OCI-LY1 (cell line): ENCODE measurements at regions not wholly inside any gene's neighbourhood (a gene's known extent, or its start where the extent isn't known, plus 50 kb on each side); places are given as distances from the start of the nearest gene placed in this dataset.

Source experiments
- H2AFZ ChIP-seq: fragments of 200-600 bp; sonication (generic), shearing (Covaris generic); 2 replicates; pipeline ENCODE4 v1.6.0; 2014; ENCODE audit warnings: antibody characterized with exemption, mild to moderate bottlenecking, low read length
- H3F3A ChIP-seq: fragments of 200-600 bp; sonication (generic), shearing (Covaris generic); 2 replicates; pipeline ENCODE4 v1.6.0; 2014; ENCODE audit warnings: mild to moderate bottlenecking, antibody characterized with exemption, low read length, moderate library complexity; ENCODE audit not compliant: insufficient read depth
- H3K27ac ChIP-seq: fragments of 200-600 bp; sonication (generic); 2 replicates; pipeline ENCODE4 v1.5.1; 2014; ENCODE audit warnings: low read length, mixed run types, mild to moderate bottlenecking, low read depth; ENCODE audit not compliant: poor library complexity, severe bottlenecking
- H3K27me3 ChIP-seq: fragments of 200-600 bp; sonication (generic); 2 replicates; pipeline ENCODE4 v1.6.0; 2014; ENCODE audit warnings: antibody characterized with exemption, mild to moderate bottlenecking, low read length, moderate library complexity; ENCODE audit not compliant: insufficient read depth
- H3K36me3 ChIP-seq: fragments of 200-600 bp; sonication (generic); 2 replicates; pipeline ENCODE4 v1.6.1; 2014; ENCODE audit warnings: mild to moderate bottlenecking, antibody characterized with exemption, low read length, moderate library complexity, mixed read lengths; ENCODE audit not compliant: insufficient read depth
- H3K4me1 ChIP-seq: fragments of 200-600 bp; sonication (generic); 2 replicates; pipeline ENCODE4 v1.5.1; 2014; ENCODE audit warnings: mild to moderate bottlenecking, low read length, moderate library complexity; ENCODE audit not compliant: insufficient read depth, severe bottlenecking
- H3K4me2 ChIP-seq: fragments of 200-600 bp; sonication (generic), shearing (Covaris generic); 2 replicates; pipeline ENCODE4 v1.6.1; 2014; ENCODE audit warnings: low read length
- H3K4me3 ChIP-seq: fragments of 200-600 bp; sonication (generic); 2 replicates; pipeline ENCODE4 v1.5.1; 2014; ENCODE audit warnings: low read length, low read depth, mild to moderate bottlenecking, mixed read lengths; ENCODE audit not compliant: poor library complexity, severe bottlenecking
- H3K79me2 ChIP-seq: fragments of 200-600 bp; shearing (Covaris generic); 2 replicates; pipeline ENCODE4 v1.6.1; 2016; ENCODE audit warnings: mixed run types, low read length, mixed read lengths; ENCODE audit not compliant: insufficient read depth
- H3K9ac ChIP-seq: fragments of 200-600 bp; sonication (generic), shearing (Covaris generic); 2 replicates; pipeline ENCODE4 v1.6.1; 2014; ENCODE audit warnings: mild to moderate bottlenecking, low read length, mixed read lengths
- H3K9me2 ChIP-seq: fragments of 200-600 bp; sonication (generic), shearing (Covaris generic); 2 replicates; pipeline ENCODE4 v1.6.1; 2014; ENCODE audit warnings: low read depth, mild to moderate bottlenecking, low read length, mixed read lengths
- H3K9me3 ChIP-seq: fragments of 200-600 bp; shearing (Covaris generic); 2 replicates; pipeline ENCODE4 v1.6.1; 2014; ENCODE audit warnings: low read length, mixed read lengths
- H4K20me1 ChIP-seq: fragments of 200-600 bp; sonication (generic), shearing (Covaris generic); 2 replicates; pipeline ENCODE4 v1.6.0; 2016; ENCODE audit warnings: mild to moderate bottlenecking, low read length; ENCODE audit not compliant: insufficient read depth
- EZH2 ChIP-seq: fragments of 200-600 bp; sonication (generic), shearing (Covaris generic); IDR thresholded peaks from 2 replicates; pipeline ENCODE4 v1.8.0; 2017; ENCODE audit warnings: borderline replicate concordance, mixed run types, mild to moderate bottlenecking, antibody characterized with exemption, low read length, moderate library complexity, mixed read lengths
- TF ChIP-seq, protein P1 (sequence below): fragments of 200-600 bp; sonication (generic), shearing (Covaris generic); IDR thresholded peaks from 2 replicates; pipeline ENCODE4 v1.5.1; 2017; ENCODE audit warnings: mild to moderate bottlenecking, antibody characterized with exemption, low read length, moderate library complexity, mixed read lengths

- Histone ChIP-seq H2AFZ (no peak overlapping the region), H3K36me3 (no peaks in the 10 kb centered on the region), H3K79me2 (no peaks in the 10 kb centered on the region), H3K9me2 (no peaks in the 10 kb centered on the region), H3K4me1 (no peaks in the 10 kb centered on the region), H3K27me3 (no peaks in the 10 kb centered on the region), H3F3A (no peaks in the 10 kb centered on the region), H3K9me3 (no peaks in the 10 kb centered on the region), H3K4me2 (no peak overlapping the region), H3K9ac (no peak overlapping the region), H3K27ac (no peak overlapping the region), H4K20me1 (no peaks in the 10 kb centered on the region), H3K4me3 (no peak overlapping the region)
- TF ChIP-seq EZH2: no peak
- TF ChIP-seq, protein P1, sequence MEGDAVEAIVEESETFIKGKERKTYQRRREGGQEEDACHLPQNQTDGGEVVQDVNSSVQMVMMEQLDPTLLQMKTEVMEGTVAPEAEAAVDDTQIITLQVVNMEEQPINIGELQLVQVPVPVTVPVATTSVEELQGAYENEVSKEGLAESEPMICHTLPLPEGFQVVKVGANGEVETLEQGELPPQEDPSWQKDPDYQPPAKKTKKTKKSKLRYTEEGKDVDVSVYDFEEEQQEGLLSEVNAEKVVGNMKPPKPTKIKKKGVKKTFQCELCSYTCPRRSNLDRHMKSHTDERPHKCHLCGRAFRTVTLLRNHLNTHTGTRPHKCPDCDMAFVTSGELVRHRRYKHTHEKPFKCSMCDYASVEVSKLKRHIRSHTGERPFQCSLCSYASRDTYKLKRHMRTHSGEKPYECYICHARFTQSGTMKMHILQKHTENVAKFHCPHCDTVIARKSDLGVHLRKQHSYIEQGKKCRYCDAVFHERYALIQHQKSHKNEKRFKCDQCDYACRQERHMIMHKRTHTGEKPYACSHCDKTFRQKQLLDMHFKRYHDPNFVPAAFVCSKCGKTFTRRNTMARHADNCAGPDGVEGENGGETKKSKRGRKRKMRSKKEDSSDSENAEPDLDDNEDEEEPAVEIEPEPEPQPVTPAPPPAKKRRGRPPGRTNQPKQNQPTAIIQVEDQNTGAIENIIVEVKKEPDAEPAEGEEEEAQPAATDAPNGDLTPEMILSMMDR: no peak
Observed at GRCh38 chr3:117619805-117620204, 910.2 kb downstream of the TUSC7 start.

DNA sequence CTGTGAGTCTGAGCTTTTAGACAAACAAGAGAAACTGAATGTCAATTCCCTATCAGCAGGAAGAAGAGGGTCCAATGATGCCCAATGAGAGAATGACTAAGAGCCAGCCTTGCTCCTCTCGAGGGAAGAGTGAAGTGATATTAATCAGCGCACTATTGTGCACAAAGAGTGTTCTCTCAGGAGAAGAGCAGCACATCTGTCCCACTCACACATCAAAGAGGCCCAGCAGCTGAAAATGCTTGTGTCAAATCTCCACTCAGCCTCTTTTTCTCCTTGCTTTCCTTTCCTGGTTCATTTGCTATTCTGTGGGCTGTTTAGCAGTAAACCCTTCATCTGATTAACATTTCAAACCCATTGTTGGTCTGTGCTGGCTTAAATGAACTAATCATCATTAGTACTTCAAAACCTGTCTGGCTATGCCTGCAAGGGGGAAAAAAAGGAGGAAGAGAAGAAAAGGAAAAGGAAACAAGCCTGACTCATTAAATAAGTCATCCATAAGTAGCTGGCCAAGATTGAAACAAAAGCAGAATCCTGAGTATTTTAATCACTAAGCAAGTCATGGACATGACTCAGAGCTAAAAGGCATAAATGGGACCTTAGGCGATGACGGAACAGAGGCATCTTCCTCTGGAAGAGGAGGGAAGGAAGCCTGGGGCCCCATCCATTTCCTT, 912.7 kb downstream of the TUSC7 start:
- Histone ChIP-seq H3K9me3 (no peaks in the 10 kb centered on the region), H3K4me3 (no peak overlapping the region), H3K36me3 (no peaks in the 10 kb centered on the region), H3K4me1 (no peaks in the 10 kb centered on the region), H3F3A (no peaks in the 10 kb centered on the region), H4K20me1 (no peaks in the 10 kb centered on the region), H3K9ac (no peak overlapping the region), H3K9me2 (no peaks in the 10 kb centered on the region), H3K79me2 (no peaks in the 10 kb centered on the region), H3K4me2 (no peak overlapping the region), H3K27ac (no peak overlapping the region), H3K27me3 (no peaks in the 10 kb centered on the region), H2AFZ (no peak overlapping the region)
- TF ChIP-seq, protein P1: no peak
- no peak for TF ChIP-seq EZH2

DNA sequence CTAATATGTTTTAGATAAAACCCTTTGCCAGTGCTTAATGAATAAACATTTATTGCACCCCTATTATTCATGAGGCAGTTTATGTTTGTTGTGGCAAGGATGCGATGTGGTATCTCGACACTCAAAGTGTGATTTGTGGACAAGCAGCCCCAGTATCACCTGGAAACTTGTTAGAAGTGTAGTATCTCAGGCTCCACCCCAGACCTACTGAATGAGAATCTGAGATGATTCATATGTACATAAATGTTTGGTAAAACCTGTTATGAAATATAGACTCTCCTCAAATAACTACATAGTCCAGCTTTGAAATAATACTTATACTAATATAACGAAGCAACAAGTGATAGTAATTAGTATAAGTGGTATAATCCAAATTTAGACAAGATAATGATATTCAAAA, 914.8 kb downstream of the TUSC7 start:
- Histone ChIP-seq H3K4me1 (no peaks in the 10 kb centered on the region), H3K4me3 (no peak overlapping the region), H3K79me2 (no peaks in the 10 kb centered on the region), H3K36me3 (no peaks in the 10 kb centered on the region), H3K27ac (no peak overlapping the region), H3K9ac (no peak overlapping the region), H3K9me3 (no peaks in the 10 kb centered on the region), H3K4me2 (no peak overlapping the region), H2AFZ (no peak overlapping the region), H3K9me2 (no peaks in the 10 kb centered on the region), H3K27me3 (no peaks in the 10 kb centered on the region), H4K20me1 (no peaks in the 10 kb centered on the region), H3F3A (no peaks in the 10 kb centered on the region)
- TF ChIP-seq, protein P1: no peak
- TF ChIP-seq EZH2: no peak
